ENCODE measurements at regions not wholly inside any gene's neighbourhood (a gene's known extent, or its start where the extent isn't known, plus 50 kb on each side); places are given as distances from the start of the nearest gene placed in this dataset.

DNA sequence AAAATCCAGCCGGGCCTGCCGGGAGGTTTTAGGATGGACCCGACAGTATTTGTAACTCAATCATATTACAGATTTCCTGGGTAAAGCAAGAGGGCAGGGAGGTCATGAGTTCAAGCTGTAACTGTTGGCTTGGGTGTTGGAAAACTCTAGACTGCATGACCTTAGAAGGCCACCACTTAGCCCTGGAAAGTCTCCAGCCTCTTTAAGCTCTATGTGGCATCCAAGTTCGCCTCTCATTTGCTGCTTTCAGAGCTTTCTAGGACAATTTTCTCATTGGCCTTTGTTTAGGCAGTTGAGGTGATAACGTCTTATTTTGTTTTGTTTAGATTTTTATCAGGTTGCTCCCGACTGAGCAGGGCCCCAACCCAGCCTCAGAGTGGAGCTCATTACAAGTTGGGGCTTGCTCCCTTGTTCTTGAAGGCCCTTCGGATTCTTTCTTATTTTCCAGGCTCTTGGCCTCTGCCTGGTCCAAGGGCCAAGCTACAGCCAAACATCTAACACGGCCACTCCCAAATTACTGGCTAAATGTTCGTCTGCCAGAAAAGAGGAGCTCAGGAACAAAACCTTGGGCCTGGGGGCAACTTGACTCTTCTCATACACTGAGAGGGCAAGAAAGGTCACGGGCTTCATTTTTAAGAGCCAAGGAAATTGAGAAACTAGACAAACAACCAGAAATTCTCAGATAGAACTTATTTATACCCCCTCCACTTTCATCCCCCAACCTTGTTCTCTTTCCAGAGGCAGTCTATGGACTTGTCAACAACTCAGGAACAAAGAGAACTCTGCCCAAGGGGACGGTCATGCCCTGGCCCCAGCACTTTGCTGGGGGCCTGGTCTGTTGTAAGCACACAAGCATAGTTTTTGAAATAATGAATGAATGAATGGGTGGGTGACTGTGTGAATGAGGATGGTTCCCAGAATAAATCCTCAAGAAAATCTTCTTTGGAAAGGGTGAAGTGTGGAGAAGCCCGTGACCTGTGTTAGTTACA is 526.9 kb downstream of the BNC2 start:
- no peak for DNase-seq (ENCODE audit: low spot score)

DNA sequence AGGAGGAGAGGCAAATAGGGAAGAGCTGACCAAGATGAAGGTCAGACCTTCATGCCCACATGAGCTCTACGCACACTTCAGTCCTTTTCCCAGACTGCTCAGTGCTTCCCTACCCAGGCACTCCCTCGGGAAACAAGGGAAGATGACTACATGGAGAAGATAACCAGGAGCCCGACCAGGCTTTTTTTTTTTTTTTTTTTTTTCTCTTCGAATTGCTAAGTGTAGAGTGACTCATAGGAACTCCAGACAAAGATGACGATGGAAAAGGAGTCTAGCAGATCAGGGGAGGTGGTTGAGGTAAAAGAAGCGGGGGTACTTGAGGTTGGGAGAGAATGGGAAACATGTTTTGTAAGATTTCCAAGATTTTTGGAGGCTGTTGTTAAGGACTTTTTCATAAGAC is 526.1 kb downstream of the BNC2 start:
- no peak for DNase-seq (ENCODE audit: low spot score)

GRCh38 chr9:16345902-16346301 is 524.6 kb downstream of the BNC2 start:
- DNase-seq (ENCODE audit: low spot score) = no peak

DNA sequence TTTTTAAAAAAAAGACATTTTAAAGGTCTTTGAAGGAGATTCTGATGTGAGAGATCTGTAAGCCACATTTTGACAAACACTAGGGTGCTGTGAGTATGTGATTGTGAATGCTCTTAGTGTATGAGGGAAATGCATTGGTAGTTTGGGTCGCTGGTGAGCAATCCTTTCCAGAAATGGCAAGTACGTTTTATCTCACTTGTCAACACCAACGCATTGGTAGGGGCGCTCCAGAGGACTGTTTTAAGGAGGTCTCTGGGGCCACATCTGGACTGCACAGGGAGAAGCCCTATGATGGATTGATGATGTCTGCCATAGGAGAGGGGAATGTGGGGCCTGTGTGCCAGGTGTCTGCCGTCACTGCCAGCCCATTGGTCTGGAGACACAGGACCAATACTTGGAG is 522.6 kb downstream of the BNC2 start:
- DNase-seq (ENCODE audit: low spot score) = no peak

DNA sequence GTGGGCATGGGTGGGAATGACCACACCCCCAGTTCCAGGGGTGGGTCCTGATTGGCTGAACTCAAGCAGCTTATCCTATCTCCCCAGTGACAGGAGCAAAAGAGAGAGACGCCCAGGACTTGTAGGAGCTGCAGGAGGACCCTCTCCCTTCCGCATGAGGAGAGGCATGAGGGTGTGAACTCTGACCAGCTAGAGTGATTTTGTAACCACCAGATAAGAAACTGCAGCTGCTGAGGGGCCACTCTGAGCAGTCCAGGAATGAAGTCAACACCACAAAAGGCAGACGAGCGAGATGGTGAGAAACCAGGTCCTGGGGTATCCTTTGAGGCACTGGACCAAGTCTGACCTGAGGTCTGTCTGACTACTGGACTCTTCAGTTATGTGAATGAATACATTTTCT is 521.9 kb downstream of the BNC2 start:
- no peak for DNase-seq (ENCODE audit: low spot score)

DNA sequence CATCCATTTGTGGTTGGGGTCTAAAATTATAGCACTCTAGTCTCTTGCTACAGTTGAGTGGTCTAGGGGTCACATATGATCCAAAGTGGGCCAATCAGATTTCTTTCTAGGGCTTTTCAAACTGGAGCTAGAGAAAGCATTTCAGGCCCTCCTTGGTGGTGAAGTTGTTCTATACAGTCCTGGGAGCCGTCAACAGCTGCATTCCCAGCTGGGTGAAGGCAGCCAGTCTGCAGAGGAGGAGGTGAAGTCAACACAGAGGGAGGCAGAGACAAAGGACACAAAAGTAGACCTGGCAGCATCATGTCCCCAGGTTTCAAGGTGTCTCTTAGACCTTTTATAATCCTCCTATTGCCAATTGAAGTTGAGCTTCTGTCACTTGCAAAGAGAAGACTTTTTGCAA is 518.2 kb downstream of the BNC2 start:
- no peak for DNase-seq (ENCODE audit: low spot score)

DNA sequence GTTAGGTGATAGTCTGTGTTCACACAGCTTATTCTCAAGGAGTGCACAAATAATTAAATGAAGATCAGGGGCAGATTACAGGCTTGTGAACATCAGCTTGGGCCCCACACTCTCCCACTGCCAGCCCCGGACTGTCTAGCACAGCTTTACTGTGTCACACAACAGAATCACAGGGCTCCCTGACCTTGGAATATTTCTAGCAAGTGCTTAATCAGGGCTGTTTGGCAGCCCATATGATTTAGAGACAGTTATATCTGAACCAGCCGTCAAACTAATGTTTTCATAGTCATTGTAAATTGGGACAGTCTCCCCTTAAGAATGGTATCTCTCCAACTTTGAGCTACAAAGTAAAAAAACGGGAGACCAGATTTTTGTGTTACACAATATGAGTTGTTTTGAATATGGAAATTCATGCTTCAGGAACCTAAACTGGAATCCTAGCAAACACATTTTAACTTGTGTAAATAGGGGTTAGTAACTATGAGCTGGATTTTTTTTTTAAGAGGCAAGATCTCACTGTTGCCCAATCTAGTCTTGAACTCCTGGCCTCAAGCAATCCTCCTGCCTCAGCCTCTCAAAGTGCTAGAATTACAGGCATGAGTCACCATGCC is 517.6 kb downstream of the BNC2 start:
- no peak for DNase-seq (ENCODE audit: low spot score)

DNA sequence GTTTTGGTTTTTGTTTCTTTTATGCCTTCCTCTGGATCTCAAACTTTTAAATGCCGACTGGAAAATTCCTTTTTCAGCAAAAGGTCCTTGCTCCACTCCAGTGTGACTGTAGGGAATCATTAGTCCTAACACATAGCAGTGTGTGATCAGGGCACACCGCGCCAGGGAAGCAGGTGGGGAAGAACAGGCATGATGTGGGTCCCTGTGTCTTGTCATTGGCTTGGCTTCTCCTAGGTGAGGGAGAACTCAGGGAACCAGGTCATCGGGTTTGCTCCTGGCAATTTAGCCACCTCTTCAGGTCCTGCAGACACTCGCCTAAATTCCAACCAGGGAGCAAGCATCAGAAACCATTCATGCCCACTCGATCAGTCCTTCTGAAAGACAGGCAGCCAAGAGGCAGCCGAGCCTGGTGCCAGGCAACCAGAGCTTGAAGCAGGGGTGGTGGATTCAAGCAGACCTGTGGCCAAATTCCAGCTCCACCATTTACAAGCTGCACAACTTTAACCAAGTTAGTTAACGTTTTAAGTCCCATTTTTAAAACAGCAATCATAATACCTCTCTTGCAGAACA is 514.2 kb downstream of the BNC2 start:
- no peak for DNase-seq (ENCODE audit: low spot score)

GRCh38 chr9:16357828-16358227 is 512.6 kb downstream of the BNC2 start:
- no peak for DNase-seq (ENCODE audit: low spot score)

- no peak for DNase-seq (ENCODE audit: low spot score)
Observed at GRCh38 chr9:16358751-16359150, 511.7 kb downstream of the BNC2 start.
